T-helper 2 cell treated with Interferon-gamma antibody and Interleukin-4, amounts not matched to agents 5 μg/mL and 100 μg/mL, for 36 hours (primary cell): ENCODE measurements at regions not wholly inside any gene's neighbourhood (a gene's known extent, or its start where the extent isn't known, plus 50 kb on each side); places are given as distances from the start of the nearest gene placed in this dataset.

ENCODE experiments used
- DNase-seq: peaks from one replicate; pipeline ENCODE4 v3.0.0; 2021; ENCODE audit warnings: low spot score
- H3K27ac Mint-ChIP-seq: one replicate; pipeline ENCODE4 v1.8.0; 2021; ENCODE audit warnings: mild to moderate bottlenecking, mixed read lengths
- H3K27me3 Mint-ChIP-seq: one replicate; pipeline ENCODE4 v1.8.0; 2021; ENCODE audit warnings: low read depth, mixed read lengths
- H3K36me3 Mint-ChIP-seq: one replicate; pipeline ENCODE4 v1.8.0; 2021; ENCODE audit warnings: low read depth, mixed read lengths
- H3K4me1 Mint-ChIP-seq: one replicate; pipeline ENCODE4 v1.8.0; 2021; ENCODE audit warnings: low read depth, mixed read lengths
- H3K4me3 Mint-ChIP-seq: one replicate; pipeline ENCODE4 v1.8.0; 2022; ENCODE audit warnings: mild to moderate bottlenecking, moderate library complexity, mixed read lengths
- H3K9me3 Mint-ChIP-seq: one replicate; pipeline ENCODE4 v1.8.0; 2021; ENCODE audit warnings: mixed read lengths

GRCh38 chr10:58016614-58017013 lies 251.1 kb downstream of the IPMK start:
- H3K9me3 Mint-ChIP-seq: peaks cover 6% of the 10 kb centered on the region
- no peak for DNase-seq
- no peaks in the 10 kb centered on the region for H3K36me3 Mint-ChIP-seq
- no peaks in the 10 kb centered on the region for H3K4me1 Mint-ChIP-seq
- no peak overlapping the region for H3K4me3 Mint-ChIP-seq
- no peaks in the 10 kb centered on the region for H3K27me3 Mint-ChIP-seq
- no peak overlapping the region for H3K27ac Mint-ChIP-seq

DNA sequence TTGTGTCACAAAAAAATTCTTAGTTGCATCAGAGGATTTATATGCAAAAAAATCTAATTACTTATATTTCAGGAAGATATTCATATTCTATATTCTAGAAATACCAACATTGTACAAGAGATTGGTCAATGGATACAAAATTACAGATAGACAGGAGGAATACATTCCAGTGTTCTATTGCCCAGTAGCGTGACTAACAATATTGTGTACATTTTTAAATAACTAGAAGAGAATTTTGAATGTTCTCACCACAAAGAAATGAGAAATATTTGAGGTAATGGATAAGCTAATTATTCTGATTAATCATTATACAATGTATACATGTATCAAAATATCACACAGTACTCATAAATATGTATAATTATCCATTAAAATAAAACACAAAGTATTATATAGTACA lies 253.3 kb downstream of the IPMK start:
- H3K4me3 Mint-ChIP-seq: no peak overlapping the region
- DNase-seq: no peak
- no peaks in the 10 kb centered on the region for H3K36me3 Mint-ChIP-seq
- H3K27ac Mint-ChIP-seq: no peak overlapping the region
- no peaks in the 10 kb centered on the region for H3K9me3 Mint-ChIP-seq
- no peaks in the 10 kb centered on the region for H3K4me1 Mint-ChIP-seq
- no peaks in the 10 kb centered on the region for H3K27me3 Mint-ChIP-seq

GRCh38 chr10:58013406-58013805 lies 254.3 kb downstream of the IPMK start:
- Mint-ChIP-seq H3K36me3 (no peaks in the 10 kb centered on the region), H3K27ac (no peak overlapping the region), H3K9me3 (no peaks in the 10 kb centered on the region), H3K27me3 (no peaks in the 10 kb centered on the region), H3K4me3 (no peak overlapping the region), H3K4me1 (no peaks in the 10 kb centered on the region)
- no peak for DNase-seq

- Mint-ChIP-seq H3K9me3 (no peaks in the 10 kb centered on the region), H3K27ac (no peak overlapping the region), H3K4me3 (no peak overlapping the region), H3K27me3 (no peaks in the 10 kb centered on the region), H3K36me3 (no peaks in the 10 kb centered on the region), H3K4me1 (no peaks in the 10 kb centered on the region)
- no peak for DNase-seq
These were observed 257.5 kb downstream of the IPMK start for GRCh38 chr10:58010073-58010702.

DNA sequence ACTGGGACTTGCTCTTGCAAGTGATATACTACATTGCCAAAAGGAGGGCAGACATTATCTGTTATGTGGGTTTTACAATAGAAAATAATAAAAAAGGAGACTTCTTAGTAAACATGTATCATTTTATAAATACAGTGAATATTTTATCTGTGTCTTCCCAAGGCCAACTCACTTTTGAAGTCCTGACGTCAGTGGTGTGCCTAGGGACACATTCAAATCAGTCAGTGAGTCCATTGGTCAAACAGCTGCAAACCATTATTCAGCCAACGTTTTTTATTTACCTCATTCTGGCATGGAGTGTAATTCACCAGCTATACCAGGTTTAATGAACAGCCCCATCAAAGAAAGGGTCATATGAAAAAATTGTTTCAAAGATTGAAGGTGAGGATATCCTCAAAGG lies 263.7 kb downstream of the IPMK start:
- no peak for DNase-seq
- Mint-ChIP-seq H3K4me1 (no peaks in the 10 kb centered on the region), H3K4me3 (no peak overlapping the region), H3K9me3 (no peaks in the 10 kb centered on the region), H3K36me3 (no peaks in the 10 kb centered on the region), H3K27ac (no peak overlapping the region), H3K27me3 (no peaks in the 10 kb centered on the region)

GRCh38 chr10:58001159-58001558 lies 266.5 kb downstream of the IPMK start:
- H3K27me3 Mint-ChIP-seq: no peaks in the 10 kb centered on the region
- DNase-seq: no peak

DNA sequence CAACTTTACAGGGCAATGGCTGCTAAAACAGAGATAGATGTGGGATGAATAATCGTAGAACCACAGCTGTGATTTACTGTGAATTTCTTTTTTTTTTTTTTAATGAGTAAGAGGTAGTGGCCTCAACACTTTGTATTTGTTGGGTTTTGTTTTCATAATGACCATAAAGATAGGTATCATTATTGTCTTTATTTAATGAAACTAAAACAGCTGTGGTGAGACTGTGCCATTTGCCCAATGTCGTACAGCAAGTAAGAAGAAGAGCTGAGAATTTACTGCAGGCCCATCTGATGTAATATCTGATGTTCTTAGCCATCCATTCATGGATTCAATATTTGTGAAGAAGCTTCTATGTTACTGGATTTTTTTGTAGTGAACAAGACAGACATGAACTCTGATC lies 271.2 kb downstream of the IPMK start:
- H3K27me3 Mint-ChIP-seq: no peaks in the 10 kb centered on the region
- no peak for DNase-seq
- no peaks in the 10 kb centered on the region for H3K4me1 Mint-ChIP-seq
- no peaks in the 10 kb centered on the region for H3K9me3 Mint-ChIP-seq
- no peak overlapping the region for H3K27ac Mint-ChIP-seq
- H3K36me3 Mint-ChIP-seq: no peaks in the 10 kb centered on the region
- H3K4me3 Mint-ChIP-seq: no peak overlapping the region

More at GRCh38 chr10:58001159-58001558, 266.5 kb downstream of the IPMK start:
- H3K36me3 Mint-ChIP-seq: no peaks in the 10 kb centered on the region
- H3K27ac Mint-ChIP-seq: no peak overlapping the region
- H3K4me1 Mint-ChIP-seq: no peaks in the 10 kb centered on the region
- H3K4me3 Mint-ChIP-seq: no peak overlapping the region
- no peaks in the 10 kb centered on the region for H3K9me3 Mint-ChIP-seq

GRCh38 chr10:57993302-57993701 lies 274.4 kb downstream of the IPMK start:
- Mint-ChIP-seq H3K36me3 (no peaks in the 10 kb centered on the region), H3K4me1 (no peaks in the 10 kb centered on the region), H3K9me3 (no peaks in the 10 kb centered on the region), H3K27me3 (no peaks in the 10 kb centered on the region), H3K27ac (no peak overlapping the region), H3K4me3 (no peak overlapping the region)
- no peak for DNase-seq

- H3K9me3 Mint-ChIP-seq: no peaks in the 10 kb centered on the region
- no peaks in the 10 kb centered on the region for H3K4me1 Mint-ChIP-seq
- no peak overlapping the region for H3K27ac Mint-ChIP-seq
- no peaks in the 10 kb centered on the region for H3K36me3 Mint-ChIP-seq
- no peaks in the 10 kb centered on the region for H3K27me3 Mint-ChIP-seq
- H3K4me3 Mint-ChIP-seq: no peak overlapping the region
- no peak for DNase-seq
These were observed 275.2 kb downstream of the IPMK start for GRCh38 chr10:57992321-57993077.

- Mint-ChIP-seq H3K36me3 (no peaks in the 10 kb centered on the region), H3K4me3 (no peak overlapping the region), H3K27ac (no peak overlapping the region), H3K9me3 (no peaks in the 10 kb centered on the region), H3K27me3 (no peaks in the 10 kb centered on the region), H3K4me1 (no peaks in the 10 kb centered on the region)
- DNase-seq: no peak
These were observed 278.7 kb downstream of the IPMK start for GRCh38 chr10:57988964-57989363.

- H3K4me3 Mint-ChIP-seq: no peak overlapping the region
These were observed 280.5 kb downstream of the IPMK start for GRCh38 chr10:57987055-57987721.

GRCh38 chr10:57986422-57986821 lies 281.3 kb downstream of the IPMK start:
- no peak for DNase-seq
- H3K27ac Mint-ChIP-seq: no peak overlapping the region
- no peaks in the 10 kb centered on the region for H3K9me3 Mint-ChIP-seq
- no peaks in the 10 kb centered on the region for H3K27me3 Mint-ChIP-seq
- no peak overlapping the region for H3K4me3 Mint-ChIP-seq
- H3K4me1 Mint-ChIP-seq: no peaks in the 10 kb centered on the region
- no peaks in the 10 kb centered on the region for H3K36me3 Mint-ChIP-seq

More at GRCh38 chr10:57987055-57987721, 280.5 kb downstream of the IPMK start:
- no peak for DNase-seq
- no peaks in the 10 kb centered on the region for H3K9me3 Mint-ChIP-seq
- H3K36me3 Mint-ChIP-seq: no peaks in the 10 kb centered on the region
- no peak overlapping the region for H3K27ac Mint-ChIP-seq
- no peaks in the 10 kb centered on the region for H3K27me3 Mint-ChIP-seq
- no peaks in the 10 kb centered on the region for H3K4me1 Mint-ChIP-seq

- H3K4me3 Mint-ChIP-seq: no peak overlapping the region
- no peaks in the 10 kb centered on the region for H3K27me3 Mint-ChIP-seq
- peaks cover 4% of the 10 kb centered on the region for H3K9me3 Mint-ChIP-seq
- DNase-seq: no peak
- H3K36me3 Mint-ChIP-seq: no peaks in the 10 kb centered on the region
- no peak overlapping the region for H3K27ac Mint-ChIP-seq
- no peaks in the 10 kb centered on the region for H3K4me1 Mint-ChIP-seq
These were observed 284.4 kb downstream of the IPMK start for GRCh38 chr10:57983281-57983791.

DNA sequence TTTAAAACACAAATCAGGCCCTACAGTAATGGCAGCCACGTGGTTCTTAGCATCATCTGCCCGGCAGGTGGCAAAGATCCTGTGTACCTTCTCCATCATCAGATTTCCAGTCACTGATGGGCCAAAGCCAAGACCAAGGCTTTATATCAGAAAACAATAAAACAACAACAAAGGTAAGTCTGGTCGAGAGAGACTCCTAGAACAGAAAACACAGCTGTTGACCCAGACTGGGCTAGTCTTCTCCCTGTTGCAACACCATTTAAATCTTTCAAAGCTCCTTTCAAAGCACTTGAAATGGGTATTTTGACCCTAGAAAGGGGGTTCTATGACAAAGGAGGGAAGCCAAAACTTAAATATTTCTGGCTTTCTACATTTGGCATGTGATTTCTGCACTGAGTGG lies 285.6 kb downstream of the IPMK start:
- no peak overlapping the region for H3K4me3 Mint-ChIP-seq
- H3K36me3 Mint-ChIP-seq: no peaks in the 10 kb centered on the region
- no peaks in the 10 kb centered on the region for H3K4me1 Mint-ChIP-seq
- no peak for DNase-seq
- H3K27me3 Mint-ChIP-seq: no peaks in the 10 kb centered on the region
- peaks cover 4% of the 10 kb centered on the region for H3K9me3 Mint-ChIP-seq
- H3K27ac Mint-ChIP-seq: no peak overlapping the region
